ENCODE measurements at regions not wholly inside any gene's neighbourhood (a gene's known extent, or its start where the extent isn't known, plus 50 kb on each side); places are given as distances from the start of the nearest gene placed in this dataset.
"Not testable (repeated sequence)": the region's sequence is repeated elsewhere in the genome, so short reads cannot be mapped to it uniquely, and the experiment has no call there.

DNA sequence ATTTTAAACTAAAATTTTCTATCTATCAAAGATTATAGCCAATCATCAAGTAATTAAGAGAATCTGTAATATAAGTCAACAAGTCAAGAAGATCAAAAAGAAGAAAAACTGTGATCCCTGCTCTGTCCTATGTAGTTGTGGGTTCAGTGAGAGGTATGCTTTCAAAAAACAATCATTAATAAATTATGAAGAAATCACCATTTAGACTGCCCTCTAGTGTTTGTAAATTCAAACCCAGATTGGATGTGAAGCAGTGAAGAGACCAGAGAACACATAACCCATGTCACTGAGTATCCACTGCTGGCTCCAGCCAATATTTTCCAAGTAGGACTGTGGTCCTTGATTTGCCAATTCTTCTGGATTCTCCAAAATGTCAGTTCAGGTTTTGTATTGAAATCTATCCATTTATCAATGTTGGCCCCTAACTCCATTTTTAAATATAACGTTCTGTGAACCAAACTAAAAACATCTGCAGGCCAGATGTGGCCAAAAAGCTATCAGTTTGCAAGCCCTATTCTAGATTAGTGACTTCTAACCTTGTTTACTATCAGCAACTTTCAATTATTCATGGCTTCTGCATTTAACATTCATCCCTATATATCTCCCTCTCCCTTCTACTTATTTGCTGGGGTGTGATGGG is 467.5 kb upstream of the CXADR start:
- peak; percentile 27 for DNase-seq (ENCODE audit: low read depth)

DNA sequence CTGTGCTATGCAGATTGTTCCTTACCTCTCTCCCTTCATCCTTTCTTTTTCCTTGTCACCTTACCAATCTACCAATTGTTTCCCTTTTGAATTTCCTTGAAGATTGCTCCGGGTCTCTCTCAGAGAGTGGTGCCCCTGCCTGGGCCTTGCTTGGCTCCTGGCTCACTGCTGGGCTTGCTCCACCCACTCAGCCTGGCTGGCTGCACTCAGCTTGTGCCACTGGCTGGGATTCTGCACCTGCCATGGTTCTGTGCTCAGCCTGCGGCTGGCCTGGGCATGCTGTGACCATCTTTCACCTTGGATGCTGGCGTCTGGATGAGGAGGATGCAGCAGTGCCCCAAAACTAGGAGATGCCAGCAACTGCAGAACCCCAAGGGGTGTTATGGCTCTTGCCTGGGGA is 463.9 kb upstream of the CXADR start:
- no peak for DNase-seq (ENCODE audit: low read depth)

DNA sequence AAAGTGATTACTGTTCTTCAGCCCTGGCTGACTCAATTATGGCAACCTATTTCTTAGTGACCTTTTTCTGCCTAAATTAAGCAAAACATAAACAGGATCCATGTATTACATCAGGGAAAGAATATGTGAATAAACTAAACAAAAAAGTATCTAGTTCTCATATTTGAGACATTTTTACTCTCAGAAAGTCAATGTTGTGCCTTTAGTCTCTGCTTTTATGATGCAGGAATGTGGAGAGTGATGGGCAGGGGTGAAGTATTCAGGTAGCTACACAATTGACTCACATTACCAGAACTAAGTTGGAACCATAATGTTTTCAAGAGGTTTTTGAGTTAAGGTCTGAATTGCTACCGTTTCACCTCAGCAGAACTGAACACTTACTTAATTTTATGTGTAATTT is 462.7 kb upstream of the CXADR start:
- DNase-seq (ENCODE audit: low read depth) = no peak

DNA sequence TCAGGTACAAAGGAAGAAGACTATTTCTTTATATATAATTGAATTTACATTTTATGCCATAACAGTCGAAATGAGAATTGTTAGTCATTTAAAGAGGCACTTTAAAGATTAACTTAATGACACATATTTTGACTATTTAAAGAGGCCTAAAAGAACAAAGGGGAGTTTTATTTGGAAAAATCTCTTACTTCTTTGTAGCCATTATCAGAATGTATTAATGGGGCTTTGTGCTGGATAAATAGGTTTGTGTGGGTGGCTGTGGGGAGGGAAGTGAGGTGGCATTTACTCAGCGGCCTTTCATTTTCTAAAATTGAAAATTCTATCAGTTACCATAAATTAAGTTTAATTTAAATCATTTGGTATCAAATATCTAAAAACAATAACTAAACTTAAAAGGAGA is 462.2 kb upstream of the CXADR start:
- DNase-seq (ENCODE audit: low read depth) = no peak

DNA sequence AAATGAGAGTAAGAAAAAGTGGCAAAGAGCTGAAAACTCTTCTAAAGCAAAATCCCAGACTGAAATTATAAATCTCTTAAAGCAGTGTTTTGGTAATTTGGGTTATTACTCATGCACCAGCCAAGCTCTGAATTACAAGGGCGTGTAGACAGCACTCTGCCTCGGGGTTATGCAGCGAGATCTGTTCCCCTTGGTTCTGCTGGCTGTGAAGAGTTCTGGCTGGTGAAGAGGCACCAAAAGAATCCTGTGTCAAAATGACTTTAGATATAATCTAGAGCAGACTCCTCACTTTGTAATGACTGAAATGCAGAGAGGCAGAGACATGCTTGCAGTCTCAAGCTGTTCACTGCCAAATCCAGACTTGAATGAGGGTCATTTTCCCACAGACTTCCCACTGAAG is 461.8 kb upstream of the CXADR start:
- DNase-seq (ENCODE audit: low read depth) = no peak

DNA sequence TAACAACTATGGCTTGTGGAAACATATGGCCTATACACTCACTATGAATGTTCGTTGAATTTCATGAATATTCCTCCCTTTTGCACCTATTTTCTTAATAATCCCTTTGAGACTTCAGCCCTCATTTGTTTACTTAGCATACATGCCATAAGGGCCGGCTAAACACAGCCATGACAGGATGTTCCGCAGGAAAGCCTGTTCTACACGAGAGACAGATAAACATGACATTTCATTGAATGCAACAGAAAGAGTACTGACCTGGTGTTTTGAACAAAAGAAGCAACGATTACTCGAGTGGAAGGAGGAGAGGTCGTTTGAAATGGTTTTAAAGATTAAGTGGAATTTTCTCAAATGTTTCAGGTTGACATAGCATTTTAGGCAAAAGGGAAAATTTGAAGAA is 459.5 kb upstream of the CXADR start:
- no peak for DNase-seq (ENCODE audit: low read depth)

DNA sequence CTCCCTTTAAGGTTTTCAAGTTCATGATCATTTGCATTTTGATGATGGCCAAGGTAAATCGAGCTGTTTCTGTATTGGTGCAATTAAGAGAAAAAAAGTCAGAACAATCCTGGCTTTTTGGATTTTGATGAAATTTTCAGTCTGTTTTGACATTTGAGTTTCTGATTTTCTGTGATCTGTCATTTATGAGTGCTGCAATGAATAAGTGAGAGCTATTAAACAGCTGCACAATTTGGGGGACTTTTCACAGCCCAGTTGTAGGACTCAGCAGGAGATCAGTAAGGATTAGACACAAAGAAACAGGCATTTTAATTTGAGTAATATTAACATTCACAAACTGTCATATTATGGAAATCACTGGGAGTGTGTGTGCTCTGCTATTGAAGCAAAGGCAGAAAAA is 452.9 kb upstream of the CXADR start:
- no peak for DNase-seq (ENCODE audit: low read depth)

DNA sequence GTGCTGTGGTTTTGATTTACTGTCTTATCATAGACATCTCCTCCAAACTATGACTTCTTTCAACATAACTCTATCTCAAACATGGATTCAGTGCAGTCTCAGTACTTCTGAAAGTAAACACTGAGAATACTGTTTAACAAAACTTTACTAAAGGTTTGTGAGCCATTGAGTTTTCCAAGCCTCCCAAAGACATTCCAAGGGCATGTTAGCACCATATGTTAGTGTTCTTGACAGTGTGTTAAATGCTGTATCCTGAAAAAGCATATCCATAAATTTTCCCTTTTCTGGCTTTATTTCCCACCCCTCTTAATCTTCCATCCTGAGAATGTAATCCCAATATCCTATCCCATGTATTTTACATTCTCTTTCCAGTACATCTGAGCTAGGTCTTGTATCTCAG is 446.8 kb upstream of the CXADR start:
- no peak for DNase-seq (ENCODE audit: low read depth)

DNA sequence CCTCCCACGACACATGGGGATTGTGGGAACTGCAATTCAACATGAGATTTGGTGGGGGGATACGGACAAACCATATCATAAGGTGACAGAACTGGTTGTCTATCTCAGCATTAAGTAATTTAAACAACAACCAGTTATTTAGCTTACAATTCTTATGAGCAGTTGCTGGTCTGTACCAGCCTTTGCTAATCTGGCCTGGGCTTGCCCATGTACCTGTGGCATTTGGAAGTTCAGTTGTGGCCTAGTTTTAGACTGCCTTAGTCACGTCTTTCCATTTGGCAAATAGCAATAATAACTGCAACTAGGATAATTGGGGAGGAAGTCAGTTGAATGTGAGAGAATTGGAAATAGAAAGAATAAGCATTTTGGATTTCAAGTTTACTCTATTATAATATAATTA is 441.8 kb upstream of the CXADR start:
- DNase-seq (ENCODE audit: low read depth) = no peak

DNA sequence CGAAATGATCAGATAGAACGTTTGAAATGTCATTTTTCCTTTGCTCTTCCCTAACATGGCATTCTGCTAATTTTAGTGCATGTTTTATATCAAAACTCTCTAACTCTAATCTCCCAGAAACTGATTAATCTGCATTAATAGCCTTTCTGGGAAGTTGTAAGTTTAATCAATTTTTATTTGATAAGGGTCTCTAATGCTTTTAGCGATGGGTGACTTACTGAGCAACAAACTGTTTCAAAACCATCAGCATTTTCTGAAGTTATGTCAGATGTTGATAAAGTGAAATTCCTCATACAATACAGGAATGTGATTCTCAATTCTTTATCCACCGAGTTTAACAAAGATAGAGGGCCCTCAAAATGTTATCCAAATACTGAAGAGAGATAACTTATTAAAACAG is 431.6 kb upstream of the CXADR start:
- no peak for DNase-seq (ENCODE audit: low read depth)

DNA sequence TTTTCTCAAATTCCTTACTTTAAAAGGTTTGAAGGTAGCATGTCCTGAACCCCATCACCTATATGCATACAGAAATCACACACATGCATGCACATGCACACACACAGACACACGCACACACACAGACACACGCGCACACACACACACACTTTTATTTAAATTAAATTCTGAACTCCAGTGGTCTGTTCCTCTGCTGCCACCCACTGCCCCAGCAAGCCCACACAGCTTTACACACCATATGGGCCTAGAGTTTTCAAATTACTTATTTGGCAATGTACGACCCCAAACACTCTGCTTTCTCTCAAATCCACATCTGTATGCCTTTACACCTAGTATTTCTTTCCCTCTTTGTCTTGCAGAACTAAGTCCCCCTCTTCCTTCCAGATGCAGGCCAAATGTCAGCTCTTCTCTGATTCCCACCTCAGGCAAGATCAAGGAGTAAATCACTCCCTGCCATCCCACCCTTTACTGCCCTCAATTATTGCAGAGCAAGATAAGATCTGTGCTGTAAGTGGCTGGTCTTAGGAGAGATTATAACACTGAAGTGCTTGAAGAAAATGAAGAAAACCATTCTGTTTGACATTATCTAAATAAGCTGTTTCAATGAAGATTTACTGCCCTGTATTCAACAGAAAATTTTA is 429.9 kb upstream of the CXADR start:
- no peak for DNase-seq (ENCODE audit: low read depth)

DNA sequence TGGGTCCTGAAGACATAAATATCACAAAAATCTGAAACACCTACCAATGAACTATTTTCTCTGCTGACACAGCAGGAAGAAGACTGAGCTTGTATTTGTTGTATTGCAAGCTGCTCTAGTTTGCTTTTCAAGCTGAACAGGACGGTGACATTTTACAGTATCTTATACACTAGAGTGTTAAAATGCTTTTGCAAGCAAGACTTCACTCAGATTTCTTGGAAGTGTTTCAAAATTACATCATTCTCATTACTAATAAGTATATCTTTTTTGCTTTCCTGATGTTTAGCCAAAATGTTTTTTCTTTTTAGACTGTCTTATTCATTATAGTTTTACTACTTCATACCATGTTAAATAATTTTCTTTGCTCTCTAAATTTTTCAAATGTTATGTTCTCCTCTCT is 427.1 kb upstream of the CXADR start:
- DNase-seq (ENCODE audit: low read depth) = no peak

DNA sequence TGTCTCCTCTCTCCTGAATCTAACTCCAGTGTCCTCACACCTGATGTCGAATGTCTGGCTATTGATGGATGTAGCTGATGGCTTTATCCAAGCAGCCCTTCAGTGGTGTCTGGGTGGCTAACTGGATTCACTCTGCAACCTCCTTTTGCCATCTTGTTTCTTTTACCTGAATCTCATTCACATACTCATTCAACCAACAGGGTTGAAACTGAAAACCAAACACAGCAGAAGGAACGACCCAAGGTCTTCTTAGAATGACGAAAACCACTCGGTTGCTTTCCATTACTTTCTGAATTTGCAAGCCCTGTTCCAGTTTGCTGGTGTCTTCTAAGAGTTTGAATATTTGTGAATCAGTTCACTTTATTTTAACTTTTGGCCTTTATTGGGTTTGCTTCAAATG is 424.3 kb upstream of the CXADR start:
- no peak for DNase-seq (ENCODE audit: low read depth)

DNA sequence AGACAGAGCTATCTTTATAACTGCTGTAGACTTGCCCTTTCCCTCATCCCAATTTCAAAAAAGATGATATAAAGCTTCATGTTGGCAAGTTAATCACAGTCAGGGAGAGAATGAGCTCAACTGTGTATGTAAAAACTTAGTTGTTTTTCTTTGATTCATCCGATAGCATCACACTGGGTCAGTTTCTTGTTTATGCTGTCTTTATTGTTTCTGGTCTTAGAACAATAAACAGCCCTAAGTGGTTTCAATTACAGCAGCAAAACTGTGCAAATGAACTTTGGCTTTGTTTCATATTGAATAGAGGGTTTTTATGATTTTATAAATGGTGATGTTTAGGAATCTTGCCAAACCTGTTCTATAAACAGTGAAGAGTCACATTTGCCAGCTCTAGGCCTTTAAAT is 423.8 kb upstream of the CXADR start:
- DNase-seq (ENCODE audit: low read depth) = peak; percentile 39

DNA sequence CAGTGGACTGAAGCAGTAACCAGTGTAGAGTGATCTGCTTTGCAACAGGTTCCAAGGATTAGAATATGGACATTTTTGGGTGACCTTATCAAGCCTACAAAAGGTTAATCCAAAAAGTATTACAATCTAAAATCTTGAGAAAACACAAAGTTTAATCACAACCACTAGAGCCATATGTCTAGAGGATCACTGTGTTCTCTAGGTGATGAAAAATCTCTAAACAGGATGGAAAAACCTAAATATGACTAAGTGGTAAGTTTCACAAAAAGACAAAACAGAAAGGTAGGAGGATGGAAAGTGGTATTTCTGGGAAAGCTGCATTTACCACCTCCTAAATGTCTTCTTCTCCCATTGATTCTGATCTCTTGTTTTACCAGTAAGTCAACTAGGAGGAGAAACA is 411.1 kb upstream of the CXADR start:
- no peak for DNase-seq (ENCODE audit: low read depth)

DNA sequence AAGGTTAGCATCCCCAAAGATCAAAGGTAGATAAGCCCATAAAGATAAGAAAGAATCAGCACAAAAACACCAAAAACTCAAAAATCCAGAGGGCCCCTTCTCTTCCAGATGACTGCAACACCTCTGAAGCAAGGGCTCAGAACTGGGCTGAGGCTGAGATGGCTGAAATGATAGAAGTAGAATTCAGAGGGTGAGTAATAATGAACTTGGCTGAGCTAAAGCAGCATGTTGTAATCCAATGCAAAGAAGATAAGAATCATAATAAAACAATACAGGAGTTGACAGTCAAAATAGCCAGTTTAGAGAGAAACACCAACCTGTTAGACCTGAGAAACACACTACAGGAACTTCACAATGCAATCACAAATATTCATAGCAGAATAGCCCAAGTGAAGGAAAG is 406.9 kb upstream of the CXADR start:
- no peak for DNase-seq (ENCODE audit: low read depth)

DNA sequence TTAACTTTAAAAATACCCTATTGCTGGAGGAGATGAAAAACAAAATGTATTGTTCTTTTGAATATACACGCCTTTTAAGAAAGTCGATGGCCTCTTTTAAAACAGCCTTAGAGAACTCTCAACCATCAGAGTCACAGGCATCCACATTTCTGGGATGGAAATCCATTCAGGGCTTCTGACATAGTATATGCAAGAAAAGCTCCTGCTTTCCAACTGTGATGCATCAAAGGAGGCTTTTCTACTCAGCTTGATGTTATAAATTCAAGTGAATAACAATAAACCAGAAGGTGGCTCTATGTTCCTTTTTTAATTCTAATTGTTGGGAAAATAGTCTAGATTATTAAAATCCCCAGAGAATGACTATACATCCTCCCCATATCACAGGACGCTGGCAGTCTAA is 398.8 kb upstream of the CXADR start:
- no peak for DNase-seq (ENCODE audit: low read depth)

DNA sequence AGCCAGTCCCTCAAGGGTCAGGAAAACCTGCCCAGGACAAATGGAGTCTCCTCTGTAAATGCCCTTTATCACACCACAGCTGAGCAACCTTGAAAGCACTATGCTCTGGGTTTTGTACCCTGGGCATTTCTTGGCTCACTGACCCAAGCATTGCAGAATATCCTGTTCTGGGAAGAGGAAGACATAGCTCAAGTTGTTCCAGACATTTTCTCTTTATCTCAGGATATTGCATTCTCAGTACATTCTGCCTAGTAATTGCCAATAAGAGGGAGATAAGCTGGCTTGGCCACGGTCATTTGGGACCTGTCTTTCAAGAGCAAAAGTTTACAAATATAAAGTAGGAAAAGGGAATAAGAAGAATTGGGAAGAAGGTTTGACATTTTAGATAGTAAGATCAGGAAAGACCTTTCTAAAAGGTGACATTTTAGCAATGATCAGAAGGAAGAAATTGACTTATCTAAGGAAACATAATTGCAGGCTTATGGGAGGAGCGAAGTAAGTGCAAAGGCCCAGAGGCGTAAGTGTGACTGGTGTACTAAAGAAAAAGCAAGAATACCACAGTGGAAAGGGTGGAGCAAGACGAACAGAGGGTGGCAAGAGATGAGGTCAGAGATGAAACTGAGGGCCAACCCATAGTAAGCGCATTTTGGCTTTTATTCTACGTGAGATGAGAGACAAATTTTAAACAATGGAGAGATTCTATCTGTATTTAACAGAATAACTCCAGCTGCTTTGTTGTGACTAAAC is 394.0 kb upstream of the CXADR start:
- DNase-seq (ENCODE audit: low read depth) = no peak

DNA sequence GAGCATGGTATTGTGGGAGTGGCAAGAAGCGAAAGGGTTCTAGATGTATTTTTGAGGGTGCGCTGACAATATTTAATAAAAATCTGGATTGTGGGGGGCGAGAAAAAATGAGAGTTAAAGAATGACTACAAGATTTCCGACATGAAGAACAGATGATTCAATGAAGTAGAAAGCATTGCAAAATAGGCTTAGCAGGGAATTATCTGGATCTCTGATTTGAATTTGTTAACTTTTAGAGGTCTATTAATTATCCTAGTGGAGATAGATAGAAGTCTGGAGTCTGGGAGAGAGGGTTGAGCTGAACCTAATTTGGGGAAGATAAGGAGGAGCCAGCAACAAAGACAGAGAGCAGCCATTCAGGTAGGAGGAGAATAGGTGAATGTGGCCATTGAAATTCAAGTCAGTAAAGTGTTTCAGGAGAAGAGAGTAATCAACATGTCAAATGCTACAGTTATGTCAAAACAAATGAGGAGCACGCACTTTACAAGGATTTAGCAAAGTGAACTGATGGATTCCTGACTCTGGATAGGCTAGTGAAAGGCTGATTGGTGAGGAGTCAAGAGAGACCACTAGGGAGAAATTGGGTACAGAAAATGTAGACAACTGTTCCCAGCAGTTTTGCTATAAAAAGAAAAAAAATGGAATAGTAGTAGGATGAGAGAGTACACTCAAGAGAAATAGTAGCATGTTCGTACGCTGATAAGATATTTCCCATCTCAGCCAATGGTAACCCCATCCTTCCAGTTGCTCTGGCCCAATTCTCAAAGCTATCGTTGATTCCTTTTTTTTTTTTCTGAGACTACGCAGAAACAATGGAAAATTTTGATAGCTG is 393.2 kb upstream of the CXADR start:
- no peak for DNase-seq (ENCODE audit: low read depth)

DNA sequence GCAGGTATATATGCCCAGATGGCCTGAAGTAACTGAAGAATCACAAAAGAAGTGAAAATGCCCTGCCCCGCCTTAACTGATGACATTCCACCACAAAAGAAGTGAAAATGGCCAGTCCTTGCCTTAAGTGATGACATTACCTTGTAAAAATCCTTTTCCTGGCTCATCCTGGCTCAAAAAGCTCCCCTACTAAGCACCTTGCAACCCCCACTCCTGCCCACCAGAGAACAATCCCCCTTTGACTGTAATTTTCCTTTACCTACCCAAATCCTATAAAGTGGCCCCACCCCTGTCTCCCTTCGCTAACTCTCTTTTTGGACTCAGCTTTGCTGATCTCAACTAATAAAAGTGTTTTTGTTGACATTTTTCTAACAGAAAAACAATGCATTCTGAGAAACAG is 385.4 kb upstream of the CXADR start:
- DNase-seq (ENCODE audit: low read depth) = not testable (repeated sequence)

DNA sequence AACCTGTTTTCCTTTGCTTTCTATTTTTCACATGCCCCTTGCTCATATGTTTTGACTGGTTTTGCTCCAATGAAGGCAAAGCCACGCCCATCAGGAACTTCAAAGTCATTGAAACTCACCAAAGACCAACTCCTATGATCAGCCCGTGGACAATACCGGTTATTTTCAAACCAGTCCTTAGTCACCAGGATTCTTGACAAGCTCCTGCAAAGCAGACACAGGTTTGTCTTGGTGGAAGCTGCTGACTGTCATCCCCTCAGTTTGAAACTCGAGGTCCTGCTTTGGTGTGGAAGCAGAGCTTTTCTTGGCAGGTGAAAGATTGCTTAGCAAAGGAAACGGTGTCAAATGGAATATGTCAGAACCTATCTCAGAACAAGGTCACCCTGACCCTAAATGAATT is 384.7 kb upstream of the CXADR start:
- DNase-seq (ENCODE audit: low read depth) = no peak

DNA sequence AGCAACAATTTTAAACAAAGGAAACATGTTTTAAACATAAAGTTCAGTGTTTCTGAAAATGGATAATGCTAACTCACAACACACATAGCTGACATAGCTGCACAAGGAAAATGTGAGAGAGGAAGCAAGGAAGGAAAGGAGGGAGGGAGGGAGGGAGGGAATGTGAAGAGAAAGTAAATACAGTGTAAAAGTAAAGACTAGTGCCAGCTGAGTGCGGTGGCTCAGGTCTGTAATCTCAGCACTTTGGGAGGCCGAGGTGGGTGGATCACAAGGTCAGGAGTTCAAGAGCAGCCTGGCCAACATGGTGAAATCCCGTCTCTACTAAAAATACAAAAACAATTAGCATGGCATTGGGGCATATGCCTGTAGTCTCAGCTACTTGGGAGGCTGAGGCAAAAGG is 373.7 kb upstream of the CXADR start:
- DNase-seq (ENCODE audit: low read depth) = not testable (repeated sequence)

DNA sequence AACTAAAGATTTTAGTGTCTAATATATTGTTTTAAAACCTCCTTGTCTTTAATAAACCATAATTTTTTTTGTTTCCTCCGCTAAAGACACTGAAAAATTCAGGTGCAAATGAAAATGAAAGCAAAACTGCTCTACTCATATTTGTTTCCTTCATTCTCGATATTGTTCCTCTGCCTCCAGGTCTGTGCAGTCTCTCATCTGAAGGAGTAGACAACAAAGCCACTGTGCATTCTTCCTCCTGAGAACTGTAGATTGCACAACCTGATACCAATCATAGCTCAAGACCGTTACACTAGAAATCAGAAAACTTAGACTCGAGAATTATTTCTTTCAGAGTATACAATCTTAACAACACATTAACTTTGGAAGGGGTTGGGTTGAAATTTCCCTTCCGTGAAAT is 373.1 kb upstream of the CXADR start:
- DNase-seq (ENCODE audit: low read depth) = no peak
